HG03066 (cell line): ENCODE measurements at regions not wholly inside any gene's neighbourhood (a gene's known extent, or its start where the extent isn't known, plus 50 kb on each side); places are given as distances from the start of the nearest gene placed in this dataset.
"Not testable (repeated sequence)": the region's sequence is repeated elsewhere in the genome, so short reads cannot be mapped to it uniquely, and the experiment has no call there.

ENCODE experiments used
- ATAC-seq: cut with Tn5 transposase; IDR thresholded peaks from one replicate; pipeline ENCODE4 v1.9.1; 2021; ENCODE audit warnings: low read depth; ENCODE audit not compliant: unreplicated experiment

DNA sequence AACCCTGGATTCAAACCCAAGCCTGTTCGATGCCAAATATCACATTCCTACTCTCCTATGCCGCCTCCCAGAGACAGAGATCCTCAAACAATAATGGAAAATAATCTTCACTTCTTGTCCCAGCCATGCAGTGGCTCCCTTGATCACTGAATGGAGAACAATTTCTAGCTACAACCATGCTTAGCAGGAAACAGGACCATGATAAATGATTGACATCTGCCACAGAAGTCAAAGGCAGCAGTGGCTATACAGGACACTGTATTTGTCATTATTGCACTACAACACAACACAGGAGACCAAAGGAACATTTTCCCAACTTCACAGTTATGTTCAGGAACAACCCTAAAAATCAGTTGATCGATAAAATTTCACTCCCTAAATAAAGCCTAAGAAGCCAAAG is 243.3 kb upstream of the SLC7A11 start:
- ATAC-seq = no peak

DNA sequence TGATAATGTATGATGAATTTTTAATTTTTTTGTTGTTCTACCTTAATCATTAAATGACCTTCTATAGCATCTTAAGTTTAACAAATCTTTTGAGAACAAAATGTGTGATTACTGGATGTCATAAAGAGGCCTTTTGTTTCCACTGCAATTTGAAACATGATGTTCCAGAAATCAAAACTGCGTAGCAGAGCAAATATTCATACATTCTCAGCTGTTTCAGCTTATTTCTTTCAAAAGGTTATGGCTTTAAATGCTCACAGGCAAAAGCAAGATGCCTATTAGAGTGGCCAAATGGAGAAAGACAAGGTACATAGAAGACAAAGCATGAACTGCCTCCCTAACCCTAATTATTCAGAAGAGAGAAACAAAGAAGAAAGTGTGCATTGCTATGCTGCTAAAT is 233.0 kb upstream of the SLC7A11 start:
- no peak for ATAC-seq

DNA sequence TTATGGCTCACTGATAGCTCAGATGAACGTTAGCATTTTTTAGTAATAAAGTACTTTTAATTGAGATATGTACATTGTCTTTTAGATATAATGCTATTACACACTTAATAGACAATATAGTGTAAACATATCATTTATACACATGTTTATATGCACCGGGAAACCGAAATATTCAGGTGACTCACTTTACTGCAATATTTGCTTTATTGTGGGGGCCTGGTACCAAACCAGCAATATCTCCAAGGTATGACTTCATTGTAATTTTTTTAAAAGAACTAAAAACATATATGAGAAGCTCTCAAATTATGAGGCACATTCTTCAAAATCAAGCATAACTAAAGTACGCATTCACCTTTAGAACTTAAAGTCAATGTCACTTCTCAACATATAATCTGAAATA is 231.2 kb upstream of the SLC7A11 start:
- no peak for ATAC-seq

DNA sequence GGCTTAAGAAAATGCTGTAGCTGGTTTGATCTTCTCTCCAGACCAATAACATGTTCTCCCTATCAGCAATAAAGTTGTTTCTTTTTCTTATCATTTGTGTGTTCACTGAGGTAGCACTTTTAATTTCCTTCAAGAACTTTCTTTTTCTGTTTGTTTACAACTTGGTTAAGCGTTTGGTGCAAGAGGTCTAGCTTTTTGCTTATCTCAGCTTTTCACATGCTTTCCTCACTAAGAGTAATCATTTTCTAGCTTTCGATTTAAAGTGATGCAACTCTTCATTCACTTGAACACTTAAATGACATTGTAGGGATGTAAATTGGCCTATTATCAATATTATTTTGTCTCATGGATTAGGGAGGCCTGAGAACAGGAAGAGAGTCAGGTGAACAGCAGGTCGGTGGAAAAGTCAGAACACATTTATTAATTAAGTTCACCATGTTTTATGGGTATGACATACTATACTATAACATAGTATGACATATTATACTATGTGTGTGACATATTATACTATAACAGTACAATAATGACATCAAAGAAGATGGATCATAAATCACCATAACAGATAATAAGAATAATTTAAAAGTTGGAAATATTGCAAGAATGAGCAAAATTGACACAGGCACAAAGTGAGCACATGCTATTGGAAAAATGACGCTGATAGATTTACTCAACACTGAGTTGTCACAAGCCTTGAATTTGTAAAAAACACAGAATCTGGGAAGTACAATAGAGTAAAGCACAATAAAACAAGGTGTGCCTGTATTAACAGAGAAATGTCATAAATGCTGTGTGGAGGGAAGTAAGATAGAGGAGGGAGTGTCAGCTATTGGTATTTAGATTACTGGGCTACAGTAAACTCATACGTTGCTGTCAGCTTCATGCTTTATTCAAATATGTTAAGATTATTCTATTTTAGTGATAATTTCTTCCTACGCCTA is 218.6 kb upstream of the SLC7A11 start:
- ATAC-seq = no peak

DNA sequence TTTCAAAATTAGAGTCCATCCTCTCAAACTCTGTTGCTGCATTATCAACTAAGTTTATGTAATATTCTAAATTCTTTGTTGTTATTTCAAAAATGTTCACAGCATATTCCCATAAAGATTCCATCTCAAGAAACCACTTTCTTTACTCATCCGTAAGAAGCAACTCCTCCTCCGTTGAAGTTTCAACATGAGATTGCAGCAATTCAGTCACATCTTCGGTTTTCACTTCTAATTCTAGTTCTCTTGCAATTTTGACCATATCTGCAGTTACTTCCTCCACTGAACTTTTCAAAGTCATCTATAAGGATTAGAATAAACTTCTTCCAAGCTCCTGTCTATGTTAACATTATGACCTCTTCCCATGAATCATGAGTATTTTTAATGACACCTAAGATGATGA is 216.6 kb upstream of the SLC7A11 start:
- ATAC-seq = no peak

DNA sequence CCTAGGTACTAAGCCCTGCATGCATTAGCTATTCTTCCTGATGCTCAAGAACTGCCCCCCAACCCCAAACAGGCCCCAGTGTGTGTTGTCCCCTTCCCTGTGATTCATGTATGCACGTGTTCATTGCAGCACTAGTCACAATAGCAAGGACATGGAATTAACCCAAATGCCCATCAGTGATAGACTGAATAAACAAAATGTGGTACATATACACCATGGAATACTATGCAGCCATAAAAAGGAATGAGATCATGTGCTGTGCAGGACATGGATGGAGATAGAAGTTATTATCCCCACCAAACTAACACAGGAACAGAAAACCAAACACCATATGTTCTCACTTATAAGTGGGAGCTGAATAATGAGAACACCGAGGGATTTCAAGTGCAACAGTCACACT is 214.2 kb upstream of the SLC7A11 start:
- not testable (repeated sequence) for ATAC-seq

DNA sequence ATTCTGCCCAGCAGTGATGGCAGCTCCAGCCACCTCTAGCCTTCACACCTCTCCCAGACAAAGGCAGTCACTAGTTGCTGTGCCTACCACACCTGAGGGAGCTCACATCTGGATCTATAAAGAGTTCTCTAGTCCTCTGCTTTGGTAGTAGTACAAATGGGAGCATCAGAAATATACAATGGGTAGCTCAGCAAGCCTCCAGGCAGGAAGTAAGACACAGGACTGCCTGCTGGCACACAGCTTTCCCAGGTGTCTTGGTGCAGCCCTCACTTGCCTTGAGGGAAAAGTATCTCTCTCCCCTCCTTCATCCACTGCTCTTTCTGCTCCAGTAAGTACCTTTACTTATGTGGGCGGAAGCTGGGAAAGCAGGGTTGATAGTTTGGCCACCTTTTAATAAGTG is 212.9 kb upstream of the SLC7A11 start:
- no peak for ATAC-seq

DNA sequence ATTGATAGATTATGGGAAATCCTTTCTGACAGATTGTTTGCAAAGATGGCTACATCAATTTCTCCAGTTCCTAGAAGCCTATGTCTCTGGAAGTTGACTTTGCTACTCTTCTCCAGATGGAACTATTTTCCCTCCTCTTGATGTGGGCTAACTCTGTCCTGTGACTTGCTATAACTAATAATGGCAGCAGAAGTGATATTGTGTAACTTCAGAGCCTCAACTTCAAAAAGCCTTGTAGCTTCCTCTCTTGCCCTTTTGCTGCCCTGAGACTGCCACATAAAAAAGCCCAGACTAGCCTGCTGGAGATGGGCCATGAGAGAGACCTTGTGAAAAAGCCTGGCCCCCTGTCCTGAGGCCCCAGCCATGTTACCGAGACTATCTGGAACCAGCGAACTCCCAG is 210.7 kb upstream of the SLC7A11 start:
- no peak for ATAC-seq

DNA sequence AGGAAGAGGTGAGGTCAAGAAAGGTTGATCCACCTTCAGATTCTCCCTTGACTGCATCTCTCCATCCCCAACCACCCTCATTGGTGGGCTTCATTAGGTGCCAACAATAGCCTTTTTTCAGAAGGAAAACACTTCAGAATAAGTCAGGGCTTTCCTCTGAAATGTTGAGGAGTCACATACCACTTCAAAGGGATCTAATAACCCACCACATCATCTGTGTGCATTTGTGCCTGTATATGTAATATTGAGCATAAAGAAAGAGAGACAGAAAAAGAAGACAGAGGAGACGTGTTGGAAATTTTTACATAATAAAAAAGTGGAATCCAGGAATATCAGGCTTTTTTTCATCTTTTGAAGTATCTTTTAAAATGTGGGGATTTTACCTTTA is 209.1 kb upstream of the SLC7A11 start:
- no peak for ATAC-seq

DNA sequence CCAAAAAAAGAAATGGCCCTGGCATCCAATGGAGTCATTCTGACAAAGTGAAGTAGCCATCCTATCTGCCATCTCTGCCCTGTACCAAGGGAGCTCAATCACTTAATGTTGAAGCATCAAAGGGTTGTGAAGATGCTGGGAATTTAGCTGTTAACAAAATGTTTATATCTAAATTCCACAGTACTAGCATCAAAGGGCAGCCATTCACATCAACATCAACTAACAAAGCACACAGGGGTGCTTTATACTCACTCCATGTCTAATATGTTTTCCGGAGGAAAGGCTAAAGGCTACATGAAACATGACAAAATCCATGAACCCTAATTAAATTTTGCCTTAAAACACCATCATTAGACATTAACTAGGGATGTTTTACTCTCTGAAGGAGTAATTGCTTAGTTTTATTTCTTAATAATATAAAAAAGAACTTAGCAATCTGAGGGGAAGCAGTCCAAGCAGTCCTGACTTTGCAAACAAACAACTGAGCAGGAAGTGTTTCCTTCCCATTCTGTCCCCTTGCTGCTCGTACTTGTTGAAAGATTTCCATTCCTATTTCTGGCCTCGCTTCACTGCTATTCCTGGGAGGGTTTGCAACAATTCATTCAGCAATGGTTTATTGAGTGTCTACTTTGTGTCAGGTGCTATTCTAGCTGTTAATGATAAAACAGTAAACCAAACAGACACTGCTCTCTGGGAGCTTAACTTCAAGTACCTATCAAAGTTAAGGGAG is 208.6 kb upstream of the SLC7A11 start:
- ATAC-seq = no peak

DNA sequence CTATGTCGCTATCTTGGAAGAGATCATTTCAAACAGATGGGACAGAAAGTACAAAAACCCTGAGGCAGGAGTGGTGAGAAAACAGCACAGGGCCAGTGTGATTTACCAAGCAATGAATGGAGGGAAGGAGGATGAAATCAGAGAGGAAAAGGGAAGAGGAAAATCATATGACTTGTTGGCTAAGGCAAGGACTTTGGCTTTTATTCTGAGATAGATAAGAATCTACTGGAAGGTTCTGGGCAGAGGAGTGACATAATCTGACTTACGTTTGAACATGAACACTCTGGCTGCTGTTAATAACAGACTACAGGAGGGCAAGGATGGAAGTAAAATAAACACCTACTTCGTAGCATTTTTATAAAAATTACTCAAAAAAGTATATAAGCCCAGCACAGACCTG is 207.8 kb upstream of the SLC7A11 start:
- ATAC-seq = no peak

DNA sequence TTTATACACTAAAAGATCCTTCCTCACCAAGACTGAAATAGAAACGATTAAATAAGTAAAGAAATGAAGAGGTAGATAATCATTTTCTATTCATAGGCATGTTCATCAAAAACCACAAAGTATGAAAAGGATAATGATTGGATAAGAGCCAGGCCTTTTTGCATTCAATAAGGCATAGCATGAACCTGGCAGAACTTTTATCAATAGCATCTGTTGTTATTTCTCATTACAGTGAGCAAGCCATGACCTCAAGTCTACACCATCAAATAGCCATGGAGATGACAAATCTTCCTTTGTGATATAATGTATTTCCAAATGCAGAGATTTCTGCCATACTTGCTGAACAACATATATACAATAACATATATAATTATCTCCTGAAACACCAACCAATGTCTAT is 206.0 kb upstream of the SLC7A11 start:
- ATAC-seq = no peak

DNA sequence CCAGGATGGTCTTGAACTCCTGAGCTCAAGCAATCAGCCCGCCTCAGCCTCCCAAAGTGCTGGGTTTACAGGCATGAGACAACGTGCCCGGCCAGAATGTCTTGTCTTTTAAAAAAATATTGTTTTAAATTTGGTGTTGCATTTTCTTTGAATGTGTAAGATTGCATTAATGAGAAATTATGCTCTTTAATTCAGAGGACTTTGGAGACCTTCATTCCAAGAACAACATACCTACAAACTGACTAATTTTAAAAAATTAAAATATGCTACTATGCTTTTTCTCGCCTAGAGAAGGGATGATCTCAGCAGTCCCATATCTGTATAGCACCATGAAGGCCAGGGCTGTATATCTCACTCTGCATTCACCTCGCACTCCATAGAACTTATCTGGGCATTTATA is 204.3 kb upstream of the SLC7A11 start:
- ATAC-seq = no peak

DNA sequence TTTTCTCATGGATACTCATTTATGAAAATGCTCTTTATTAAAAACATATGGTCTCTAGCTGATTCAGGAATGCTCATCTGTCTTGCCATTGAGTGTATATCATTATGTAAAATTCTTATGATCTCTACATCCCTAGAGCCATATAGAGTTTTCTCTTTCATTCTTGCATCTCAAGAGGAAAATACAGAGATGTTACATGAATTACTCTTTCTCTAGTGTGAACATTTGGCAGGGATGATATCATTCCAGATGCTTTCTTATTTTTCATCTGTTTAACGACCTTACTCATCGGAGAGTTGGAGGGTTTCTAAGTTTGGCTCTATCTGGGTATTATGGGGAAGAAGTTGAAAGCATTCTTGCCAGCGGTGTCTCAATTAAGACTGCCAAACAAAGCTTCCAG is 202.9 kb upstream of the SLC7A11 start:
- no peak for ATAC-seq

DNA sequence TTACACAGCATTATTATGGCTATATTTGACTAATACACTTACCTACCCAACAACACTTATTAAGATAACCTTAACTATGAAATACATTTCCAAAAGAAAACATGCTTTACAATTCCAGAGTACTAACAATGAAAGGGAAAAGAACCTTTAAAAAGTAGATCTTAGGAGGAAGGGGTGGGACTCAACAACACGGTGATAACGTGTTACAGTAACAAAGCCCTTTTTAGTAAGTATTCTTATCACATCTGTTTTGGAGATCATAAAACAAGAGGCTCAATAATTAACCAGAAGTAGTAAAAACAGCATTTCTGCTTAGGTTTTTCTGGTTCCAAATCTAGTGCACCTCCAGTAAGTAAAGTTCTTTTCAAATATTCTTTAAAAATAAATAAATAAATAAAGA is 202.1 kb upstream of the SLC7A11 start:
- no peak for ATAC-seq

DNA sequence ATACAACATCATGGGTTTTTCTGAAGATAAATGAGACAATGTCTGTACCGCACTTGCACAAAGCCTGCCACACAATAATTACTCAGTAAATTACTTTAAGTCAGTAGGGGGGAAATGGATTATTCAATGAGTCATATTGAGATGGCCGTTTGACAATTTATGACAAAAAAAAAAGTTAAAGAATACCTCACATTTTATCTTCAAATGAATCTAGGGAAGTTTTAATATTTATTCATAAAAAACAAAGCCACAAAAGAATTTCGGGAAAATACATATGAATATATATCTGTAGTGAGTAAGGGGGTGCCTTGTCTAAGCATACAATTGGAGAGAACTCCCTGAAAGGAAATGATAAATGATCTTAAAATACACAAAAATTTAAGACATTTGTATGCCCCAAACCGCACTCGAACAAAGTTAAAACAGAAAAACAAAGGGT is 197.0 kb upstream of the SLC7A11 start:
- ATAC-seq = no peak

DNA sequence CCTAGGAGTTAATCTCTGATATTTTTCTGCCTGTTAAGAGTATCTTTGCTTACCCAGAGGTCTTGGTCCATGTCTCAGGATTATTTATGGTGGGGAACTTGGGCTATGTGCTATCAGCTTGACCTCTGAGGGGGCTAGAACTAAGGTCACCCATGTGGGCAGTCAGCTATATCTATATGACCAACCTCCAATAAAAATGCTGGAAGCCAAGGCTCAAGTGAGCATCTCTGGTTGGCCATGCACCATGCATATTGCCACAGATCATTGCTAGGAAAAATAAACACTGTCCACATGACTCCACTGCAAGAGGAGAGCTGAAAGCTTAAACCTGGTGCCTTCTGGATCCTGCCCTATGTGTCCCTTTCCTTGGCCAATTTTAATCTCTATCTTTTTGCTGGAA is 196.5 kb upstream of the SLC7A11 start:
- no peak for ATAC-seq

DNA sequence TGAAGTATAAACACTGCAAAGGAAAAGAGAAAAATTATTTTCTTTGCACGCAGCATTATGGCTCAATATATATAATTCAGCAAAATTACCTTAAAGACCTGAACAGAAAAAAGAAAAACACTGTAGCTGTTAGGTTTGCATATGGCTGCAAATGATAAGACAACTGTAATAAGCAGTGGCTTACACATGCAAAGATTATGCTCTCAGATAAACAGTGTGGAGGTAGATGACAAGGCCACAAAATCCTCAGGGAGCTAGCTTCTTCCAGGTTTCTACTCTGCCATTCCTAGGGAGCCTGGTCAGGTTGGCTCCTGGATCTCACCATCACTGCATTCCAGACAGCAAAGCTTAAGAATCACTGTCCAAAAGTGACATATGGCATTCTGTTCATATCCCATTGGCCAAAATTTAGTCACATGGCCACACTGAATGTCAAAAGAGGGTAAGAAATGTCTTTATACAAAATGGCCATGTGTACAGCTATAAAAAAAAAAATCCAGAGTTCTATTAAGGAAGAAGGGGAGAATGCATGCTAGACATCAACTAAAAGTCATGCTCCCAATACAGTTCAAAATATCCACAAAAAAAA is 195.2 kb upstream of the SLC7A11 start:
- ATAC-seq = no peak

DNA sequence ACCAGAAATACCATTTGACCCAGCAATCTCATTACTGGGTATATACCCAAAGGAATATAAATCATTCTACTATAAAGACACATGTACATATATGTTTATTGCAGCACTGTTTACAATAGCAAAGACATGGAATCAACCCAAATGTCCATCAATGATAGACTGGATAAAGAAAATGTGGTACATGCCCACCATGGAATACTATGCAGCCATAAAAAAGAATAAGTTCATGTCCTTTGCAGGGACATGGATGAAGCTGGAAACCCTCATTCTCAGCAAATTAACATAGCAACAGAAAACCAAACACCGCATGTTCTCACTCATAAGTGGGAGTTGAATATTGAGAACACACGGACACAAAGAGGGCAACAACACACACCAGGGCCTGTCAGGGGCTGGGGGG is 193.6 kb upstream of the SLC7A11 start:
- ATAC-seq = not testable (repeated sequence)

DNA sequence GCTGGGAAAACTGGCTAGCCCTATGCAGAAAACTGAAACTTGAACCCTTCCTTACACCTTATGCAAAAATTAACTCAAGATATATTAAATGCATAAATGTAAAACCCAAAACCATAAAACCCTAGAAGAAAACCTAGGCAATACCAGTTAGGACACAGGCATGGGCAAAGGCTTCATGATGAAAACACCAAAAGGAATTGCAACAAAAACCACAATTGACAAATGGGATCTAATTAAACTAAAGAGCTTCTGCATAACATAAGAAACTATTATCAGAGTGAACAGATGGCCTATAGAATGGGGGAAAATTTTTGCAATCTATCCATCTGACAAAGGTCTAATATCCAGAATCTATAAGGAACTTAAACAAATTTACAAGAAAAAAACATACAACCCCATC is 192.9 kb upstream of the SLC7A11 start:
- not testable (repeated sequence) for ATAC-seq

DNA sequence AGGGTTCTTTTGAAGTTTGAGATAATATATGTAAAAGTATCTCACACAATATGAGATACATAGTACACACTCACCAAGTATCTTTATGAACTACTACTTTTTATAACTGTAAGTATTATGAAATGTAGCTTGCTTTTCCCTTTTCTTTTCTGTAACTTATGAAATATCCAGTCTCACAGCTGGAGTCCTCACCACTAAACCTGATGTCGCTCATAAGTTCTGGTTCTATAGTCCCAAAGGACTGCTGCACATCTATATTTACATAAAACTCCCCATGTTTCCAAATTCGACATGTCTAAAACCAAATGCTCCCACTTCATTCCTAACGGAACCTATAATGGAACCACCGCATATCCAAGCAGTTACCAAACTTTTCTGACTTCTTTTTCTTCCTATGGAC is 186.5 kb upstream of the SLC7A11 start:
- ATAC-seq = no peak

DNA sequence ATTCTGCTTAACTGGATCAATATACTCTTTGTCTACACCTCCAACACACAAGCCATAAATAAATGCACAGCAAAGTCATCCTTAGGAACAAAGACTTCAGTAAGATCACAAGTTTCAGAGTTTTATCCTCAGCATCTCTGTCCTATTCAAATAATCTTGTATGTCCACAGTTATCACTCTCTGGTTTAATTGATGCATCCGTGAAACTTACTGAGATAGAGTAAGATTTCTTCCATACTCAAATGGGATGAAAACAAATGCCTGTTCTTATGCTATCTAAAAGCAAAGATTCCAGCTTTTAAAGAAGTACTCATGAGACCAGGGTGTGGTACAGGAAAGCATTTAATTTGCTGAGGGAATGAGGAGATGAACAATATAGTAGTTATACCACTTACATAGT is 184.6 kb upstream of the SLC7A11 start:
- ATAC-seq = no peak
